PC-3 (cell line): ENCODE measurements at regions not wholly inside any gene's neighbourhood (a gene's known extent, or its start where the extent isn't known, plus 50 kb on each side); places are given as distances from the start of the nearest gene placed in this dataset.

Source experiments
- ATAC-seq: fragments of 200-7000 bp; cut with Tn5 transposase; 2 replicates; pipeline ENCODE4 v1.9.1; 2020; ENCODE audit warnings: mild to moderate bottlenecking, moderate library complexity
- BruUV-seq: library from RNA; stranded (reverse); fragments of 400-500 nt; replicated peaks from 2 replicates; lab custom pipeline; 2021; lab: Mats Ljungman, UMichigan
- CTCF ChIA-PET: fragments of 300-600 bp; sonication (Branson Sonifier 250); formaldehyde crosslinking; loops from one replicate; lab custom pipeline; 2022; ENCODE audit warnings: antibody characterized with exemption; lab: Charles Lee
- POLR2A ChIA-PET: fragments of 300-600 bp; sonication (Branson Sonifier 250); formaldehyde crosslinking; loops from one replicate; lab custom pipeline; 2022; ENCODE audit warnings: antibody characterized with exemption; ENCODE audit not compliant: unreplicated experiment; lab: Charles Lee
- DNase-seq: peaks from one replicate; pipeline ENCODE4 v3.0.0-alpha.2; 2015
- H2AFZ ChIP-seq: fragments of 300-600 bp; sonication (generic); 2 replicates; pipeline ENCODE4 v1.6.0; 2016; ENCODE audit warnings: antibody characterized with exemption, low read length
- H3F3A ChIP-seq: fragments of 300-600 bp; sonication (generic); one replicate; pipeline ENCODE4 v1.6.0; 2017; ENCODE audit warnings: antibody characterized with exemption, low read length, control low read depth, mild to moderate bottlenecking; ENCODE audit not compliant: unreplicated experiment
- H3K27ac ChIP-seq: fragments of 300-600 bp; sonication (generic); 2 replicates; pipeline ENCODE4 v1.5.1; 2016; ENCODE audit warnings: mild to moderate bottlenecking, low read length
- H3K27me3 ChIP-seq: fragments of 300-600 bp; sonication (generic); 2 replicates; pipeline ENCODE4 v1.6.1; 2016; ENCODE audit warnings: low read length, mixed read lengths
- H3K36me3 ChIP-seq: fragments of 300-600 bp; sonication (generic); 2 replicates; pipeline ENCODE4 v1.6.1; 2016; ENCODE audit warnings: low read depth, mixed run types, low read length, mixed read lengths
- H3K4me1 ChIP-seq: fragments of 300-600 bp; sonication (generic); 2 replicates; pipeline ENCODE4 v1.5.1; 2016; ENCODE audit warnings: low read length; ENCODE audit not compliant: insufficient read depth
- H3K4me2 ChIP-seq: fragments of 300-600 bp; sonication (generic); 2 replicates; pipeline ENCODE4 v1.6.0; 2016; ENCODE audit warnings: low read length
- H3K4me3 ChIP-seq: fragments of 300-600 bp; sonication (generic); 2 replicates; pipeline ENCODE4 v1.5.1; 2016; ENCODE audit warnings: mild to moderate bottlenecking, low read length, mixed read lengths
- H3K79me2 ChIP-seq: fragments of 300-600 bp; sonication (generic); 2 replicates; pipeline ENCODE4 v1.6.1; 2017; ENCODE audit warnings: low read length, mixed read lengths
- H3K9ac ChIP-seq: fragments of 300-600 bp; sonication (generic); 2 replicates; pipeline ENCODE4 v1.6.0; 2016; ENCODE audit warnings: mild to moderate bottlenecking, low read length
- H3K9me2 ChIP-seq: fragments of 300-600 bp; sonication (generic); replicated peaks from 2 replicates; pipeline ENCODE4 v1.6.1; 2016; ENCODE audit warnings: mixed run types, low read length, mixed read lengths
- H3K9me3 ChIP-seq: fragments of 300-600 bp; sonication (generic); 2 replicates; pipeline ENCODE4 v1.6.1; 2016; ENCODE audit warnings: low read length, mixed read lengths
- H4K20me1 ChIP-seq: fragments of 300-600 bp; sonication (generic); 2 replicates; pipeline ENCODE4 v1.6.1; 2016; ENCODE audit warnings: low read length, mixed read lengths
- CTCF ChIP-seq: fragments of 300-600 bp; sonication (generic); conservative IDR thresholded peaks from 2 replicates; pipeline ENCODE4 v1.5.1; 2017; ENCODE audit warnings: antibody characterized with exemption, low read depth, mild to moderate bottlenecking, low read length
- EZH2 ChIP-seq: fragments of 300-600 bp; sonication (generic); IDR thresholded peaks from one replicate; pipeline ENCODE4 v1.6.1; 2017; ENCODE audit warnings: antibody characterized with exemption, mild to moderate bottlenecking, low read length; ENCODE audit not compliant: unreplicated experiment
- EZH2phosphoT487 ChIP-seq: fragments of 300-600 bp; sonication (generic); IDR thresholded peaks from 2 replicates; pipeline ENCODE4 v1.6.1; 2018; ENCODE audit warnings: mild to moderate bottlenecking, antibody characterized with exemption, low read length, borderline replicate concordance
- intact Hi-C: fragments of 100-400 bp; cut with micrococcal nuclease; formaldehyde crosslinking; loops from 2 replicates; pipeline ENCODE4 v1.9.0; 2023

GRCh38 chr4:147396105-147396504, 84.8 kb upstream of the EDNRA start:
- Histone ChIP-seq H3K79me2 (no peaks in the 10 kb centered on the region), H3K4me1 (no peaks in the 10 kb centered on the region), H3K9me3 (no peaks in the 10 kb centered on the region), H3K9ac (no peak overlapping the region), H4K20me1 (no peaks in the 10 kb centered on the region), H2AFZ (no peak overlapping the region), H3F3A (no peaks in the 10 kb centered on the region), H3K36me3 (no peaks in the 10 kb centered on the region), H3K27ac (no peak overlapping the region), H3K4me3 (no peak overlapping the region), H3K4me2 (no peak overlapping the region), H3K27me3 (no peaks in the 10 kb centered on the region), H3K9me2 (no peaks in the 10 kb centered on the region)
- ChIA-PET POLR2A (no interaction called here), CTCF (no interaction called here)
- ATAC-seq (no peak), DNase-seq (no peak)
- no TSS peak for BruUV-seq
- intact Hi-C loops = no loop called here
- TF ChIP-seq EZH2 = no peak
- no peak for TF ChIP-seq EZH2phosphoT487
- TF ChIP-seq CTCF = no peak

- Histone ChIP-seq H3K9me2 (no peaks in the 10 kb centered on the region), H3K9me3 (no peaks in the 10 kb centered on the region), H3K27ac (no peak overlapping the region), H3K4me1 (no peaks in the 10 kb centered on the region), H3K4me3 (no peak overlapping the region), H3K36me3 (no peaks in the 10 kb centered on the region), H3F3A (no peaks in the 10 kb centered on the region), H3K27me3 (no peaks in the 10 kb centered on the region), H2AFZ (no peak overlapping the region), H4K20me1 (no peaks in the 10 kb centered on the region), H3K9ac (no peak overlapping the region), H3K4me2 (no peak overlapping the region), H3K79me2 (no peaks in the 10 kb centered on the region)
- DNase-seq = no peak
- no peak for ATAC-seq
- BruUV-seq = no TSS peak
- POLR2A ChIA-PET = no interaction called here
- no peak for TF ChIP-seq EZH2phosphoT487
- no peak for TF ChIP-seq CTCF
- TF ChIP-seq EZH2 = no peak
- CTCF ChIA-PET = no interaction called here
- intact Hi-C loops = no loop called here
Measured at GRCh38 chr4:147398556-147398955, 82.3 kb upstream of the EDNRA start.

GRCh38 chr4:147400721-147401120, 80.2 kb upstream of the EDNRA start:
- Histone ChIP-seq H3K27ac (no peak overlapping the region), H3K9me2 (no peaks in the 10 kb centered on the region), H3K4me1 (no peaks in the 10 kb centered on the region), H4K20me1 (no peaks in the 10 kb centered on the region), H3K4me3 (no peak overlapping the region), H3F3A (no peaks in the 10 kb centered on the region), H3K4me2 (no peak overlapping the region), H3K36me3 (no peaks in the 10 kb centered on the region), H3K9ac (no peak overlapping the region), H3K9me3 (no peaks in the 10 kb centered on the region), H3K79me2 (no peaks in the 10 kb centered on the region), H3K27me3 (no peaks in the 10 kb centered on the region), H2AFZ (no peak overlapping the region)
- TF ChIP-seq EZH2 (no peak), EZH2phosphoT487 (no peak), CTCF (no peak)
- ChIA-PET CTCF (interaction anchor here (0.5 kb wide), 1 partner anchor 498 kb away, joined by 4 read pairs; no protein-coding TSS in a partner anchor), POLR2A (no interaction called here)
- no TSS peak for BruUV-seq
- ATAC-seq = no peak
- intact Hi-C loops = no loop called here
- no peak for DNase-seq
